Gastroesophageal sphincter (tissue), 4 donors: ENCODE measurements at regions not wholly inside any gene's neighbourhood (a gene's known extent, or its start where the extent isn't known, plus 50 kb on each side); places are given as distances from the start of the nearest gene placed in this dataset.

ENCODE experiments used
- ATAC-seq: fragments of 150-250 bp; one replicate; pipeline ENCODE4 v1.9.1; 2016; ENCODE audit warnings: mild to moderate bottlenecking, moderate library complexity
- H3K27ac ChIP-seq, 4 donors: fragments of 200-600 bp; sonication (generic) in 3 of 4; 1 replicate in 3 of 4; 2 replicates in 1 of 4; pipeline ENCODE4 v1.5.1; 2016 to 2019
- H3K27me3 ChIP-seq: fragments of 200-600 bp; sonication (generic); one replicate; pipeline ENCODE4 v1.5.1; 2019
- H3K36me3 ChIP-seq, 2 donors: fragments of 200-600 bp; sonication (generic); one replicate each; pipeline ENCODE4 v1.5.1; 2019; ENCODE audit warnings: control low read depth in 1 of 2
- H3K4me1 ChIP-seq, 3 donors: fragments of 200-600 bp; sonication (generic); 1 replicate in 2 of 3; 2 replicates in 1 of 3; pipeline ENCODE4 v1.5.1; 2016 to 2019; ENCODE audit warnings: control low read depth in 2 of 3
- H3K4me3 ChIP-seq, 2 donors: fragments of 200-600 bp; sonication (generic); one replicate each; pipeline ENCODE4 v1.5.1; 2019; ENCODE audit warnings: mild to moderate bottlenecking in 1 of 2, moderate library complexity in 1 of 2
- H3K9me3 ChIP-seq, 3 donors: fragments of 200-600 bp; sonication (generic); one replicate each; pipeline ENCODE4 v1.5.1; 2017 to 2019; ENCODE audit warnings: control low read depth in 2 of 3
- EP300 ChIP-seq: sonication (generic); formaldehyde crosslinking; IDR thresholded peaks from one replicate; pipeline ENCODE4 v1.6.1; 2017; ENCODE audit warnings: antibody characterized with exemption, mild to moderate bottlenecking
- POLR2A ChIP-seq, 2 donors: fragments of 450-650 bp; IDR thresholded peaks; one replicate each; pipeline ENCODE4 v1.6.1; 2017; ENCODE audit warnings: antibody characterized with exemption in 2 of 2, mild to moderate bottlenecking in 2 of 2, moderate library complexity in 1 of 2
- POLR2AphosphoS5 ChIP-seq: sonication (generic); formaldehyde crosslinking; IDR thresholded peaks from one replicate; pipeline ENCODE4 v1.6.1; 2017; ENCODE audit warnings: antibody characterized with exemption
- WGBS, 2 donors: methylation state at CpG; one replicate each; pipeline ENCODE4 v1.1.5; 2018; ENCODE audit warnings: low coverage in 1 of 2; 5-methylcytosine and 5-hydroxymethylcytosine counted together
- TF ChIP-seq, protein P1 (sequence below), 4 experiments: fragments of 200-600 bp in 2 of 4; fragments of 450-650 bp in 2 of 4; sonication (generic) in 1 of 4; IDR thresholded peaks; one replicate each; pipeline ENCODE4 v1.5.1; 2017 to 2019; ENCODE audit warnings: antibody characterized with exemption in 4 of 4, mild to moderate bottlenecking in 2 of 4, moderate library complexity in 2 of 4

DNA sequence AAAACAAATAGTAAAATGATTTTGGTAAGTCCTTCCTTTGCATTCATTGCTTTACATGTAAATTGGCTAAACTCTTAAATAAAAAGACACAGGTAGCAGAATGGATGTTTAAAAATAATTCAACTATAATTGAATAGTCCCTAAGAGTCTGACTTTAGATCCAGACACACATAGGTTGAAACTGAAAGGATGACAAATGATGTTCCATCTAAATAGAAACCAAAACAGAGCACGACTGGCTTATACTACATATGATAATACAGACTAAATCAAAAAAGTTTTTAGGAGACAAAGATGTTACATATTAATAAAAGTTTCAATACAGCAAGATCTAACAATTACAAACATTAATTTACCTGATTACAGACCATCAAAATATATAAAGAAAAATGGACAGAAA lies 2055.1 kb upstream of the WWC1 start:
- no peak overlapping the region for H3K4me3 ChIP-seq
- H3K27ac ChIP-seq, result no peak overlapping the region
- 82 to 90% methylated on average over 1 of the region's 1 CpG for WGBS, 2 donors
- ATAC-seq, result no peak
- H3K9me3 ChIP-seq, result peaks cover 0 to 17% (median 0%) of the 10 kb centered on the region in 3 donors
- H3K36me3 ChIP-seq, result no peaks in the 10 kb centered on the region
- no peaks in the 10 kb centered on the region for H3K4me1 ChIP-seq
- H3K27me3 ChIP-seq, result no peaks in the 10 kb centered on the region
- TF ChIP-seq, protein P1, sequence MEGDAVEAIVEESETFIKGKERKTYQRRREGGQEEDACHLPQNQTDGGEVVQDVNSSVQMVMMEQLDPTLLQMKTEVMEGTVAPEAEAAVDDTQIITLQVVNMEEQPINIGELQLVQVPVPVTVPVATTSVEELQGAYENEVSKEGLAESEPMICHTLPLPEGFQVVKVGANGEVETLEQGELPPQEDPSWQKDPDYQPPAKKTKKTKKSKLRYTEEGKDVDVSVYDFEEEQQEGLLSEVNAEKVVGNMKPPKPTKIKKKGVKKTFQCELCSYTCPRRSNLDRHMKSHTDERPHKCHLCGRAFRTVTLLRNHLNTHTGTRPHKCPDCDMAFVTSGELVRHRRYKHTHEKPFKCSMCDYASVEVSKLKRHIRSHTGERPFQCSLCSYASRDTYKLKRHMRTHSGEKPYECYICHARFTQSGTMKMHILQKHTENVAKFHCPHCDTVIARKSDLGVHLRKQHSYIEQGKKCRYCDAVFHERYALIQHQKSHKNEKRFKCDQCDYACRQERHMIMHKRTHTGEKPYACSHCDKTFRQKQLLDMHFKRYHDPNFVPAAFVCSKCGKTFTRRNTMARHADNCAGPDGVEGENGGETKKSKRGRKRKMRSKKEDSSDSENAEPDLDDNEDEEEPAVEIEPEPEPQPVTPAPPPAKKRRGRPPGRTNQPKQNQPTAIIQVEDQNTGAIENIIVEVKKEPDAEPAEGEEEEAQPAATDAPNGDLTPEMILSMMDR (IDR thresholded peaks at IDR 0.05), result no peak

DNA sequence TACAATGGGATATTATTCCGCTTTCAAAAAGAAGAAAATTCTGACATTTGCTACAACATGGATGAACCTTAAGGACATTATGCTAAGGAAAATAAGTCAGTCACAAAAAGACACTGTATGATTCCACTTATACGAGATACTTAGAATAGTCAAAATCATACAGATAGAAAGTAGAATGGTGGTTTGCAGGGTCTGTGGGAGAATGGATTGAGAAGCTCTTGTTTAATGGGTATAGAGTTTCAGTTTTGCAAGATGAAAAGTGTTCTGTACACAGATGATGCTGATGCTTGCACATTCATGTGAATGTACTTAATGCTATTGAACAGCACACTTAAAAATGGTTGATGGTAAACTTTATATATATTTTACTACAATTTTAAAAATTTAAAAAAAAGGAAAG lies 2050.7 kb upstream of the WWC1 start:
- no peak overlapping the region for H3K27ac ChIP-seq
- H3K4me3 ChIP-seq, result no peak overlapping the region
- no peak for ATAC-seq
- 86 to 89% methylated on average over 2 of the region's 2 CpGs for WGBS, 2 donors
- H3K36me3 ChIP-seq, result no peaks in the 10 kb centered on the region
- no peaks in the 10 kb centered on the region for H3K9me3 ChIP-seq
- TF ChIP-seq POLR2A (IDR thresholded peaks at IDR 0.05) (no peak), POLR2AphosphoS5 (no peak)
- H3K4me1 ChIP-seq, result no peaks in the 10 kb centered on the region
- no peaks in the 10 kb centered on the region for H3K27me3 ChIP-seq

DNA sequence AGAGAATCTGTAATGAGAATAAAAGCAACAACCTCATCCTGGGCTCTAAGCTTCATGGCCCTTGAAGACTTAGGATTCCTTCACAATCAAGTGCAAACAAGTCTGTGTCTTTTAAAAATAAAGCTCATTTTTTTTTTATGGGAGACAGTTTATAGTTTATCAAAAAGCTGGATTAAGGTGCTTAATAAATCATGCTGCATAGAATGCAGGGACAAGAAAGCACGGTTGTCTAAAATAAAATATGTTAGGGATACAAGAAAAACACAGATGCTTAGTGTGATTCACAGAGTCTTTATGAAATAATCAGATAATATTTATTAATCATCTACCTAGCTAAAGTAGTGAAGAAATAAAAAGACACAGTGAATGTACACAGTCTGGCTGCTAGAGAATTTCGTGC lies 2045.9 kb upstream of the WWC1 start:
- no peak overlapping the region for H3K4me3 ChIP-seq
- no peak for TF ChIP-seq EP300
- TF ChIP-seq POLR2AphosphoS5, result no peak
- no peak for TF ChIP-seq POLR2A (IDR thresholded peaks at IDR 0.05)
- TF ChIP-seq, protein P1 (IDR thresholded peaks at IDR 0.05), result no peak
- no peaks in the 10 kb centered on the region for H3K27me3 ChIP-seq
- H3K36me3 ChIP-seq, result no peaks in the 10 kb centered on the region
- H3K9me3 ChIP-seq, result no peaks in the 10 kb centered on the region
- no peaks in the 10 kb centered on the region for H3K4me1 ChIP-seq
- 56 to 64% methylated on average over 2 of the region's 2 CpGs for WGBS, 2 donors
- ATAC-seq, result no peak
- H3K27ac ChIP-seq, result no peak overlapping the region

DNA sequence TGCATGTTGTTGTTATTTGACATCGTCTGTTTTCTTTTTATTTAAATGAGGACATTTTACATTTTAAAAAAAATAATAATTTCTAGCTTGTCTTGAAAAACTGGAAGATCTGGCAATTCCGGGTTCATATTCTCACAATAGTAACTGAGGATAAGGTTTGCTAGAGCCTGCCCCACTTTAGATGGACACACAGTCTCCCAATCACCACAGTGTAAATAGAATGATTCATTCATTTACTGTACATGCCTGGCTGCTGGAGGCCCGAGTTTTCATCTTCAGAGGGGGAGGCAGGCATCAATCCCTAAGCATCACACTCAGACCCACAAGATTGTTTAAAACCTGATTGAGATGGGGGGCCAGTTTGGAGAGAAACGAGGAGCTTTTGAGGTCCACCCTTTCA lies 2039.7 kb upstream of the WWC1 start:
- Histone ChIP-seq H3K4me3 (no peak overlapping the region), H3K36me3 (no peaks in the 10 kb centered on the region), H3K27ac (no peak overlapping the region), H3K27me3 (no peaks in the 10 kb centered on the region), H3K9me3 (no peaks in the 10 kb centered on the region), H3K4me1 (no peaks in the 10 kb centered on the region)
- ATAC-seq, result no peak
- TF ChIP-seq POLR2A (IDR thresholded peaks at IDR 0.05) (no peak), POLR2AphosphoS5 (no peak), EP300 (no peak)
- TF ChIP-seq, protein P1 (IDR thresholded peaks at IDR 0.05), result no peak
- WGBS, 2 donors, result 56 to 72% methylated on average over 3 to 4 of the region's 4 CpGs

DNA sequence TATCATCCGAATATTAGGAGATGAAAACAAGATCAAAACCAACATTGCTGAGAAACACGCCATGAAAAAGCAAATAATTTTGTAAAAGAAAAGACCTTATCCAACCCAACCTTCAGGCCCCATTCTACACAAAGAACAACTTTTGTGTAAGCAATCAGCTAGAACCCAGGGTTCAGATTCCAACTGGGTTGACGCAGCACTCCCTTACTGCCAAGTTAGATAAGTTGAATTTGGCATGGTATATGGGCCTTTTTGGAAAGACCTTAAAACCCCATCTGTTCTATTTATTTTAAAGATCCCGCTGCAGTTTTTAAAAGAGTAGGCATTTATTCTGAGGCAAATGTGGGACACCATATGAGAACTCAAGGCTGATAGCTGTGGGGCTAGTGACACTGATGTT lies 2033.8 kb upstream of the WWC1 start:
- no peaks in the 10 kb centered on the region for H3K4me1 ChIP-seq
- H3K27me3 ChIP-seq, result no peaks in the 10 kb centered on the region
- no peak for ATAC-seq
- WGBS, 2 donors, result 59 to 82% methylated on average over 4 of the region's 4 CpGs
- H3K27ac ChIP-seq, result no peak overlapping the region
- no peaks in the 10 kb centered on the region for H3K9me3 ChIP-seq
- H3K4me3 ChIP-seq, result no peak overlapping the region
- H3K36me3 ChIP-seq, result no peaks in the 10 kb centered on the region
- no peak for TF ChIP-seq EP300
- TF ChIP-seq POLR2AphosphoS5, result no peak
- no peak for TF ChIP-seq POLR2A (IDR thresholded peaks at IDR 0.05)
- TF ChIP-seq, protein P1 (IDR thresholded peaks at IDR 0.05), result no peak

- H3K36me3 ChIP-seq, result no peaks in the 10 kb centered on the region
- ATAC-seq, result no peak
- H3K27ac ChIP-seq, result no peak overlapping the region
- H3K4me1 ChIP-seq, result no peaks in the 10 kb centered on the region
- H3K9me3 ChIP-seq, result no peaks in the 10 kb centered on the region
- H3K27me3 ChIP-seq, result no peaks in the 10 kb centered on the region
- 78% methylated on average over 1 to 3 of the region's 3 CpGs for WGBS, 2 donors
- no peak for TF ChIP-seq POLR2AphosphoS5
- no peak for TF ChIP-seq EP300
- TF ChIP-seq, protein P1 (IDR thresholded peaks at IDR 0.05), result no peak
- TF ChIP-seq POLR2A (IDR thresholded peaks at IDR 0.05), result no peak
- no peak overlapping the region for H3K4me3 ChIP-seq
These were observed 2029.0 kb upstream of the WWC1 start for GRCh38 chr5:166262395-166262794.
